ENCODE measurements at regions not wholly inside any gene's neighbourhood (a gene's known extent, or its start where the extent isn't known, plus 50 kb on each side); places are given as distances from the start of the nearest gene placed in this dataset.

GRCh38 chr4:33161202-33161601 is 2441.0 kb downstream of the PCDH7 start:
- TF ChIP-seq, protein P1, sequence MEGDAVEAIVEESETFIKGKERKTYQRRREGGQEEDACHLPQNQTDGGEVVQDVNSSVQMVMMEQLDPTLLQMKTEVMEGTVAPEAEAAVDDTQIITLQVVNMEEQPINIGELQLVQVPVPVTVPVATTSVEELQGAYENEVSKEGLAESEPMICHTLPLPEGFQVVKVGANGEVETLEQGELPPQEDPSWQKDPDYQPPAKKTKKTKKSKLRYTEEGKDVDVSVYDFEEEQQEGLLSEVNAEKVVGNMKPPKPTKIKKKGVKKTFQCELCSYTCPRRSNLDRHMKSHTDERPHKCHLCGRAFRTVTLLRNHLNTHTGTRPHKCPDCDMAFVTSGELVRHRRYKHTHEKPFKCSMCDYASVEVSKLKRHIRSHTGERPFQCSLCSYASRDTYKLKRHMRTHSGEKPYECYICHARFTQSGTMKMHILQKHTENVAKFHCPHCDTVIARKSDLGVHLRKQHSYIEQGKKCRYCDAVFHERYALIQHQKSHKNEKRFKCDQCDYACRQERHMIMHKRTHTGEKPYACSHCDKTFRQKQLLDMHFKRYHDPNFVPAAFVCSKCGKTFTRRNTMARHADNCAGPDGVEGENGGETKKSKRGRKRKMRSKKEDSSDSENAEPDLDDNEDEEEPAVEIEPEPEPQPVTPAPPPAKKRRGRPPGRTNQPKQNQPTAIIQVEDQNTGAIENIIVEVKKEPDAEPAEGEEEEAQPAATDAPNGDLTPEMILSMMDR (IDR thresholded peaks at IDR 0.05): no peak
- TF ChIP-seq POLR2AphosphoS5 (IDR thresholded peaks at IDR 0.05): no peak
